Mucosa of stomach (tissue), 1 donor: ENCODE measurements at regions not wholly inside any gene's neighbourhood (a gene's known extent, or its start where the extent isn't known, plus 50 kb on each side); places are given as distances from the start of the nearest gene placed in this dataset.

Experiments used
- H3K27me3 ChIP-seq: one replicate; pipeline ENCODE4 v1.7.0; 2013; ENCODE audit warnings: mild to moderate bottlenecking, low read length; ENCODE audit not compliant: control insufficient read depth, insufficient read depth
- H3K36me3 ChIP-seq: one replicate; pipeline ENCODE4 v1.7.0; 2013; ENCODE audit warnings: low read length; ENCODE audit not compliant: control insufficient read depth, insufficient read depth
- H3K4me1 ChIP-seq: one replicate; pipeline ENCODE4 v1.7.0; 2013; ENCODE audit warnings: mild to moderate bottlenecking, low read length; ENCODE audit not compliant: control insufficient read depth, insufficient read depth
- H3K4me3 ChIP-seq: one replicate; pipeline ENCODE4 v1.7.0; 2013; ENCODE audit warnings: low read length
- H3K9ac ChIP-seq: one replicate; pipeline ENCODE4 v1.7.0; 2013; ENCODE audit warnings: mild to moderate bottlenecking, low read length, moderate library complexity
- H3K9me3 ChIP-seq: one replicate; pipeline ENCODE4 v1.7.0; 2013; ENCODE audit warnings: mild to moderate bottlenecking, low read length, moderate library complexity; ENCODE audit not compliant: control insufficient read depth
- donor health status: Pancreatic carcinoma.

DNA sequence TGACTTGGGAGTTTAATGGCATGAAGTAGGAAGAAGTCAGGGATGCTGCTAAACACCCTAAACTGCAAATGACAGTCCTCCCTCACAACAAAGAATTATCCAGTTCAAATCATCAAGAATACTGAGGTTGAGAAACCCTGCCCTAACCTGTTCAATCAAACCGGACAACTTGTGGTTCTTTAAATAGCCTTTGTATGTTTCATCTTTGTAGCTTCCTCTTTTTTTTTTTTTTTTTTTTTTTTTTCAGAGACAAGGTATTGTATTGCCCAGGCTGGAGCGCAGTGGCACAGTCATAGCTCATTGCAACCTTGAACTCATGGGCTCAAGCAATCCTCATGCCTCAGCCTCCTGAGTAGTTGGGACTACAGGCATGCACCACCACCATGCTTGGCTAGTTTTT lies 52.5 kb upstream of the TTC29 start:
- no peaks in the 10 kb centered on the region for H3K36me3 ChIP-seq
- no peaks in the 10 kb centered on the region for H3K4me1 ChIP-seq
- H3K27me3 ChIP-seq: no peaks in the 10 kb centered on the region
- no peaks in the 10 kb centered on the region for H3K9me3 ChIP-seq
- no peak overlapping the region for H3K9ac ChIP-seq
- H3K4me3 ChIP-seq: no peak overlapping the region

DNA sequence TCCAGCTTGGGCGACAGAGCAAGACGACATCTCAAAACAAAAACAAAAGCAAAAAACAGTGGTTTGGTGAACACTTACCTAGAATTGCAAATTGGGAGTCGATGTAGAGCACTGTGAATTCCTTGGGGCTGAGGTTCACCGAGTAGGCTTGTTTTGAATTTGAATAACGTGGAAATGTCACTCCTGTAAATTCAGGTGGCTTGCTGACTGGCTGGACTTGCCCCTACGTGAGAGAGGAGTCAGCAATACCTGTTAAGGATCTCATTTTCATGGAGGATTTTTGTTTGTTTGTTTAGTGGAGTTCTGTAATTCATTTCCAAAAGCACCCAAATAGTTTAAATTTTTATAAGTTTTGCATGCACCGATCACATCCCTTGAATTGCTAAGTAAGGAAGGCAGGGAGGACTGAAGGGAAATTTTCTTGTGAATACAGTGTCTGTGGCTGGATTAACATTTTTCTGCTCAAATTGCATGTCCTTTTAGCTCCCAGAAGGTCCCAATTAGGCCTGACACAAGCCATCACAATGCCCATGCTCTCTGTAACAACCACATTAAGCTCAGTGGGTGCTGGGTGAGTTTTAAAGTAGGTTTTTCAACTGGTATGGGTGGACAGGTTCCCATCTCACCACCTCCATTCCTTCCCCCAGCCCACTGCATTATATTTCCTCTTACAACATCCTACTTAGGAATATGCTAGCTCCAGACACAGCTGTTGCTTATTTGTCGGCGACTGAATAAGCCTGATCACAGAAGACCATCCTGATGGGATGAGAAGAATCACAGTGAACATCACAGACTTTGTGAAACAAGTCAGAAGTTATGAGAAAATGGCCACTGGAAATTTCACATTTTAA lies 58.5 kb upstream of the TTC29 start:
- no peak overlapping the region for H3K9ac ChIP-seq
- H3K27me3 ChIP-seq: no peaks in the 10 kb centered on the region
- H3K9me3 ChIP-seq: no peaks in the 10 kb centered on the region
- no peak overlapping the region for H3K4me3 ChIP-seq
- H3K36me3 ChIP-seq: no peaks in the 10 kb centered on the region
- H3K4me1 ChIP-seq: no peaks in the 10 kb centered on the region

DNA sequence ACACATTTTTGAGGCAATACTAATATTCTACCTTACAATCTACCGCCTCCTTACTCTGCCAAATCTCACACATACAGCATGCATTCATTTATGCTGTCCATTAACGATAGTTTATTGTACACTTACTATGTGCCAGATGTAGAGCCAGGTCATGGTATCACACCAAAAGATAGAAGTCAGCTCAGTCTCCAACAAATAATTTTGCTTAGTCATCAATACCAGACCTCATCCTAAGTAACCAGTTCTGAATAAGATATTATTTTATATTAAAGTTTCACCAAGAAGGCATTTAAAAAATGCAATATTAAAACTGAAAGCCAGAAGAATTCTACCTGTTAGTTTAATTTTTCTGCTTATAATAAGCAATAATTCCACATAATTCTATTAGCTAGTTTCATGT lies 60.6 kb upstream of the TTC29 start:
- Histone ChIP-seq H3K4me1 (no peaks in the 10 kb centered on the region), H3K9me3 (no peaks in the 10 kb centered on the region), H3K4me3 (no peak overlapping the region), H3K9ac (no peak overlapping the region), H3K27me3 (no peaks in the 10 kb centered on the region), H3K36me3 (no peaks in the 10 kb centered on the region)

DNA sequence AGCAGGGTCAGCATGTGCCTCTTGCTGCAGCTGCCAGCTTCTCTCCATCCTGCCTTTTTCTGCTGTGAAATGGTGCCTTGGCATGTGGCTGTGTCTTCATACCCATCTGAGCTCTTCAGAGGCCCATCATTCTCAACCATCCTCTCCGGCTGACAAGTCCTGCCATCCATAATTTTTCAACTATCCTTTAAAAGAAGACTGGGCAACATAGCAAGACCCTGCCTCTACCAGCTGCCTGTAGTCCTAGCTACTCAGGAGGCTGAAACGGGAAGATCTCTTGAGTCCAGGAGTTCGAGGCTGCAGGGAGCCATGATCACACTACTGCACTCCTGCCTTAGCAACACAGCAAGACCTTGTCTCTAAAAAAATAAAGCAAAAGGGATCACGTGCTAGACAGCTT lies 64.2 kb upstream of the TTC29 start:
- Histone ChIP-seq H3K36me3 (no peaks in the 10 kb centered on the region), H3K4me3 (no peak overlapping the region), H3K9me3 (no peaks in the 10 kb centered on the region), H3K9ac (no peak overlapping the region), H3K27me3 (no peaks in the 10 kb centered on the region), H3K4me1 (no peaks in the 10 kb centered on the region)

DNA sequence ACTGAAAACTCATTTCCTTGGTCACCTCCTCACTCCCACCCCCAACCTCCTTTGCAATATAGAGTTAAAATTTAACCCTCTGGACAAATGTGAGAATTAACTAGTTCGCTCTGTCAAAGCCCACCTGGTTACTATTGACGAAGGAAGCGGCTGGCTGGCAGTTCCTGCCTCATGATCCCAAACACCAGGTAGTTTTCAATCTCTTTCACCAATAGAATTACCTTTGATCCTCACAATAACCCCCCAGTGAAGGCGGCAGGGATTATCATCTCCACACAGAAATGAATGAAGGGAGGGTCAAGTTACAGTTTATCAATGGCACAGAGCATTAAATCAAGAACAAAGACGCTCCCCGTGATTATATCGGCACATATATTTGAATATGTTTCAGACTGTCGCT lies 65.7 kb upstream of the TTC29 start:
- Histone ChIP-seq H3K9me3 (no peaks in the 10 kb centered on the region), H3K4me3 (no peak overlapping the region), H3K27me3 (no peaks in the 10 kb centered on the region), H3K4me1 (no peaks in the 10 kb centered on the region), H3K36me3 (no peaks in the 10 kb centered on the region), H3K9ac (no peak overlapping the region)

DNA sequence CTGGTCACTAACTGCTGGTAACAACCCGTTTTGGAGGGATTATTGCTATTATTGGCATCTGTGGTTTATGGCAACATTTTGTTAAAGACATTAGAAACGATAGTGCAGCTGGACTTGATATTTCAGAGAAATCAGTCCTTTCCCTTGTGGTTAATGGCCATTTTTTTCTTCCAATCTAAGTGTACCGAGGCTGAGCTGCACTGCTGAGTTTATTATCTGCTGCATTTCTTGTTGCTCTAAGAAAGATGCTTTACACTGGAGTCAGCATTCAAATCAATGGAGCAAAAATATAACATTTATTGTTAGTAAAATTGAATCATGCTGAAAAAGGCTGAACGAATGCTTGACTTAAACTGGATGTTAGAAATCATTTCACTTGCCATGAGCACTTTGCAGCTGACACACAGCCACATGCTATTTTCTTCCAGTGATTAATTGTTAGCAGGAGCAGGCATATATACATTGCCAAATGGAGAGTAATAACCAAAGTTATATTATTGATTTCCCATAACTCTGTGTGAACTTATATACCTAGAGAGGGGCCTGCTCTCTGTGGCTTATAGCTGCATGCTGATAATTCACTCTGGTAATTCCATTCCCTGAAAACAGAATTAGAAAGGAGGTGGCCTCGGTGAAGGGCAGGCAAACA lies 66.5 kb upstream of the TTC29 start:
- no peak overlapping the region for H3K9ac ChIP-seq
- no peaks in the 10 kb centered on the region for H3K36me3 ChIP-seq
- no peaks in the 10 kb centered on the region for H3K9me3 ChIP-seq
- H3K27me3 ChIP-seq: no peaks in the 10 kb centered on the region
- no peak overlapping the region for H3K4me3 ChIP-seq
- no peaks in the 10 kb centered on the region for H3K4me1 ChIP-seq

DNA sequence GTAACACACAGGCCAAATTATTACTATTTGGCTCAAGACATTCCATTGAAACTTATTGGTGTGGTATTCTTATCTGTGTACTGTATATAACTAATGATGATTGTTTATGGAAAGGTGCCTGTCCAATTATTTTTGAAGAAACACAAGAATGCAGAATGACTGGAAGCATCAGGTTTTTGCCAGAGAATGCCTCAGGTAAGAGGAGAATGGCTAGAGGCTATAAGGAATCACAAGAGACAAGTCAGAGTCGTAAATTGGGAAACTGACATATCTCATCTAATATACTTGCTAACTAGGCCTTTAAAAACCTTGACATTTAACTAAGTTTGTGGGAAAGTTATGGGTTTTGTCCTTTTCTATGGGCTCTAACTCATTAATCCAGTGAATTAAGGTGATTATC lies 69.3 kb upstream of the TTC29 start:
- no peaks in the 10 kb centered on the region for H3K36me3 ChIP-seq
- no peak overlapping the region for H3K4me3 ChIP-seq
- H3K9ac ChIP-seq: no peak overlapping the region
- H3K9me3 ChIP-seq: no peaks in the 10 kb centered on the region
- no peaks in the 10 kb centered on the region for H3K4me1 ChIP-seq
- H3K27me3 ChIP-seq: no peaks in the 10 kb centered on the region

DNA sequence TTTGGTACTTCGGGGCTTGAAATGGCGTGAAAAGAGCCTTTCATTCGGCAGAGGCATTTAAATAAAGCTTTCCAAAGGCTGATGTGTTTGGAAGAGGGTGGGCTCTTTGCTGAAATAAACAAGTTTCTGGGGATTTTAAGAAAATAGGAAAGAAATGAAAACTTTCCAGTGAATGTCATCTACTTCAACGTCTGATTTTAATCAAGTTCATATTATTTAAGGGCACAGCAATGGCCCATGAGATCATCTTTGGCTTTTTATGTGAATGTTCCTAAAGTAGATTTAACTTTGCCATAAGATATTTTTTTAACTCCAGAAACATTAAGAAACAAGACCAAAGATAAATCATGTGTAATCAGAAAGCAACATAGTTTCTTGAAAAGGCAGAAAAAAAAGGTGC lies 69.8 kb upstream of the TTC29 start:
- Histone ChIP-seq H3K9ac (no peak overlapping the region), H3K4me3 (no peak overlapping the region), H3K27me3 (no peaks in the 10 kb centered on the region), H3K9me3 (no peaks in the 10 kb centered on the region), H3K4me1 (no peaks in the 10 kb centered on the region), H3K36me3 (no peaks in the 10 kb centered on the region)

DNA sequence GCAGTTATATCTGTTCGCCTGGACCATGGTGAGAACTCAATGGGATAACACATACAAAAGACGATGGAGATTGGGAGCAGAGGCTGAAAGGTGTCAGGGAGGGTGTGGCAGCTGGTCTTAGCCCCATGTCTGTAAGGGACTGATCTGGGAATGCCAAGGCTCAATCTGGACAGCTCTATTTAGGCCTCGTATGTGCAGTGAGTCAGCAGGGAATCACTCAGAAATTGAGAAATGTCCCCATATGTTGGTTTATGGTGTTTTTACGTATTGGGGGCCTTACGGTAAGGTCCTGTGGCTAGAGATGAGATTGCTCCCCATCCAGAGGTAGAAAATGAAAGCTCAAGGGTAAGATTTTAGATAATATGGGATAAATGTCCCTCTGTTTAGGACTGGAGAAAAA lies 71.4 kb upstream of the TTC29 start:
- H3K36me3 ChIP-seq: no peaks in the 10 kb centered on the region
- no peak overlapping the region for H3K9ac ChIP-seq
- H3K9me3 ChIP-seq: no peaks in the 10 kb centered on the region
- no peak overlapping the region for H3K4me3 ChIP-seq
- no peaks in the 10 kb centered on the region for H3K4me1 ChIP-seq
- no peaks in the 10 kb centered on the region for H3K27me3 ChIP-seq

DNA sequence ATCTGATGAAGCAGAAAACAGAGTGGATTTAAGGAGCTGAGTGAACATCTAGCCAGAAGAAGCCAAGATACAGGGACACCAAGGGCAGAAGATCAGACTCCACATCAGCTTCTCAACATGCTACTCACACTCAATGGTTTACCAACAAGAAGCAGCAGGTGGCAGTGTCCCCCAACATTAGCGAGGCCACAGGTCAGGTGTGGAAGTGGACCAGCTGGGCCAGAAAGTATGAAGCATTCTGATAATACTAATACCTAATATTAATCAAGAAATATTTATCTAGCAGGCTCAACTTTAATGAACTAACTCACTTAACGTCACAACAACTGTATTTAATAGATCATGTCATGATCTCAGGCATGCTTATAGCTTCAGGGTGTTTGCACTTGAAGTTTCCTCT lies 73.4 kb upstream of the TTC29 start:
- H3K4me1 ChIP-seq: no peaks in the 10 kb centered on the region
- no peak overlapping the region for H3K4me3 ChIP-seq
- no peak overlapping the region for H3K9ac ChIP-seq
- no peaks in the 10 kb centered on the region for H3K36me3 ChIP-seq
- H3K9me3 ChIP-seq: no peaks in the 10 kb centered on the region
- H3K27me3 ChIP-seq: no peaks in the 10 kb centered on the region

DNA sequence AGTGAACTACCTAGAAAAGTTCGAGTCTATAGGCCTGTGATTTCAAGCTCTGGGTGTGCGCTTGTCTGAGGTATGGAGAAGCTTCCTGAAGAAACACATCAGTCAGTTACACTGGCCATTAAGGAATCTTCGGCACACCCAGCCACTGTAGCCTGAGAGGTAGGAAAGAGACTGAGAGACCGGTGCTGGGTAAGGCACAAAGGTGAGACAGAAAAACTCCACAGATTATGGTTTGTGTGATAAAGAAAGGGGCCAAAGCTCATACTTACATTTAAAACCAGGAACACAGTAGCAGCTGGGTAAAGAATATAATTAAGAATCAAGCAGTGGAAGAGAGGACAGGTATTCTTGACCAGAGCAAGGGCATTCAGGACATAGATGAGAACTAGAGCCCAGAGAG lies 74.8 kb upstream of the TTC29 start:
- Histone ChIP-seq H3K27me3 (no peaks in the 10 kb centered on the region), H3K9ac (no peak overlapping the region), H3K36me3 (no peaks in the 10 kb centered on the region), H3K4me3 (no peak overlapping the region), H3K4me1 (no peaks in the 10 kb centered on the region), H3K9me3 (no peaks in the 10 kb centered on the region)

DNA sequence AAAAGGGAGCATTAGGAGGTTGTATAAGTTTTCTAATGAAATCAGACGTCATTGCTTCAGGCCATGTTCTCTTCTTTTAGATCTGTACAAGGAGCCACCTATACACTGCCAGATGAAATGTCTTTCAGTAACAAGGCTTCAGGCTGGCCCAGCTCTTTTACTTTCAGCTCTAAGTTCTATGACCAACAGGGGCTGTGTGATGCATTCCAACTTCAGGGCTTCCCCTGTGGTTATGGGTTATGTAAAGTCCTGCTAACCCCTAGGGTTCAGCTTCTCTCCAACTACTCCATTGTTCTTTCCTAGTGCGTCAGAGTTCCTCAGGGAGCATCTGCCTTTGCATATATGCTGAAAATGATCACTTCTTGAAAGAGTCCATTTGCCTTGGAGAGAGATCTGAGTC lies 79.4 kb upstream of the TTC29 start:
- Histone ChIP-seq H3K9ac (no peak overlapping the region), H3K27me3 (no peaks in the 10 kb centered on the region), H3K4me1 (no peaks in the 10 kb centered on the region), H3K9me3 (no peaks in the 10 kb centered on the region), H3K36me3 (no peaks in the 10 kb centered on the region), H3K4me3 (no peak overlapping the region)
